Stimulated activated CD4-positive, alpha-beta T cell treated with anti-CD3 and anti-CD28 coated beads, Interleukin-2, amount 100 ng/mL, for 48 hours (primary cell): ENCODE measurements at regions not wholly inside any gene's neighbourhood (a gene's known extent, or its start where the extent isn't known, plus 50 kb on each side); places are given as distances from the start of the nearest gene placed in this dataset.

Experiments
- DNase-seq, 2 donors: peaks; one replicate each; pipeline ENCODE4 v3.0.0-alpha.2; 2020

DNA sequence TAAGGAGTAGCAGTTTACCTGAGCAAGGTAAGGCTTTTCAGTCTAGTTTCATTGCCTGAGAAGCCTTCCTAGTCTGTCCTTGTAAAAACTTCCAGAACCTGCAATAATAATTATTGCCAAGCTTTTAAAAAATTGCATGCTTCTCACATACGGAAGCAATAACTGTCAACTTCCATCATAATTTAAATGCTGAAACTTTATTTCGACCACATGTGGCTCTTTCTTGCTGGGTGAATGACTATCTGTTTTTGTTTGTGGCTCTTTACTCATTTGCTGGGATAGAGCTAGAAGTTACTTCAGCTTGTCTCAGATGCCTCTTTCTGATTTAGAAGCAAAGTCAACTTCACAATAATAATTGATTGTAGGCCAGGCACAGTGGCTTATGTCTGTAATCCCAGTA, 95.9 kb upstream of the COL21A1 start:
- no peak for DNase-seq

DNA sequence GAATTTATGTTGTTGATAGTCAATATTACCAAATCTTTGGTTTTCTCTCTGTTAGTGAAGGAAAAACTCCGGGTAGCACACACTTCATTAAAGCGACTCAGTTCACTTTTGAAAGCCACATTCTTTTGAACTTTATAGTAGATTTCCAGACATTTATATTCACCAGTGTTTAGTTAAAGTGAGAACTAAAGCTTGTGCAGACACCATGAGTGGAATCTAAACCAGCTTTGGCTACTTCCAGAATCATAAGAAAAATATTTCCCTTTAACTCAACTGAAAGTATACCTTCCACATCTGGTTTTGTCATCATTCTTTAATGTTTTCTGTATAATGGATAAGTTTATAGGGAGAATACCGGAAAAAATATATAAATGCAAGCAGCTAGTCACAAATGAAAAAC, 92.1 kb upstream of the COL21A1 start:
- no peak for DNase-seq

DNA sequence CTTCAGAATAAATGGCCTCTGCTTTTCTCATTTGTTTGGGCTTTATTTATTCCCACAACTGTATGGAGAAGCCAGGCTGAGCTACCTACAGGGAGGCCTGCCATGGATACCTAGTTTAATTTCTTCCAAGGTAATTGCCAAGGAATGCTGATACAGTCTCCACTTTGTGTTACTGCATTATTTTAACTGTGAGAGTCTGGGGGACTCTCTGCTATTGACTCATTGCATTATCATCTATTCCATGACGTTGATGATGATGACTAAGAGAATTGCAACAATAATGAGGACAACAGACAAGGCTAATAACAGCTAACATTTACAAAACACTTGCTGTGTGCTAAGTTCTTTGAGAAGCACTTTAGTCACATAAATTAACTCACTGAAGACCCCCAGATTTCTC, 88.3 kb upstream of the COL21A1 start:
- no peak for DNase-seq

DNA sequence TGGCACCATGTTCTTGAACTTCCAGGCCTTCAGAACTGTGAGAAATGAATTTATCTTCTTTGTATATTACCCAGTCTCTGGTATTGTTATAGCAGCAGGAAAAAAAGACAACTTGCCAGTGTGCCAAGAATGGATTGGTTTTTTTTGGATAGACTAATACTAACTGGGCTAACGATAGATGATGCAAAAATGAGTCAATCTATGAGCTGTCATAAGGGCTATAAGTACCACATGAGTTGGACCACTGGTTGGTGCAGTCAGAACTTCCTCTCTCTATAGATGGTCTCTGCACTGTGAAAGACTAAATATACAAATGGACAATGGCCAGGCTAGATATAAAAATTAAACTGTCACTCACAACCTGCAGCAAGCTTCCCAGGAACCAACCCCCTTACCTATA, 87.6 kb upstream of the COL21A1 start:
- DNase-seq = no peak

DNA sequence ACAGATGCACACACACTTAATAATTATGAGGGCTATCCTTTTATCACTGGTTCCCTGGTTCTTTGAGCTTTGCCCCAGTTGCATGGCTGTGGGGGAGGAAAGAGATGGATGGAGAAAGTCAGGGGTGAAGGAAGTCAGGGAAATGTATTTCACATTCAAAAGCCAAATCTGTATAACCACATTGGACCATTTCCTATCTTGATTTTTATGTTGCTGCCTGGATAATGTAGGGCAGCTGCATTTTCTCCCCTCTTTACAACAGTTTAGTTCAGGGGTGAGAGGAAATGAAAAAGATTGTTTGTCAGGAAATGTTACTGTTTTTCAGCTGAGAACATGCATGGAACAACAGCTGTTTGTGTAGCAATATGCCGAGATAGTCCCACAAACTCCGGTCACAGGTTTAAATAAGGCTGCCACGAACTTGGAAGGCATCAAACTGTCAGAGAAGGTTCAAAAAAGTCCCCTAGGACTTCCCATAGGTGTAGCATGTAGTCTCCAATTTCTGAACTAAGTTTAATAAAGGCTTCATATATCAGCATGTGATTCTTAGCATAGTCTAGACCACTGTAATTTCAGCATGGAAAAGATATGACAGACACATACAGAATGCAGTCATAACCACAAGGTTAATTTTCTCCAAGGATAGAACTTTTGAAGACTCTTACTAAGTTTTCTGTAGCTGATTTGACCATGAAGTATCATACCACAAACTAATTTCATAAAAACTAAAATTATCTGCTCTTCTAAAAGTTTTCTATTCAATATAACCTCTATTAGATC, 82.1 kb upstream of the COL21A1 start:
- DNase-seq = no peak

DNA sequence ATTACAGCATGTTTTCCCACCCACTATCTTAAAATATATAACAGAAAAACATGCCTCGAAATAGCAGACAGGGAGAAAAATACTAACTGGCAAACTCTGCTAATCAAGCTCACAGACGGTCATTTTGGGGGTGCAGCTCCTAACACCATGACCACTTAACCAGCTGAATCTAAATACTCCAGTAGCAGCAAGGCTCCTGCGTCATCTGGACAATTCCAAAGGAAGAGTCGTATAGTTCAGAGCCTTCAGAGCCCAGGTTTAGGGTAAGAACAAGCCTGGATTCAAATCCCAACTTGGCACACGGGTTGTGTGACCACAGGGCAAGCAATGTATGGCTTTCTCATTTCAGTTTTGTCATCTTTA, 81.3 kb upstream of the COL21A1 start:
- no peak for DNase-seq

DNA sequence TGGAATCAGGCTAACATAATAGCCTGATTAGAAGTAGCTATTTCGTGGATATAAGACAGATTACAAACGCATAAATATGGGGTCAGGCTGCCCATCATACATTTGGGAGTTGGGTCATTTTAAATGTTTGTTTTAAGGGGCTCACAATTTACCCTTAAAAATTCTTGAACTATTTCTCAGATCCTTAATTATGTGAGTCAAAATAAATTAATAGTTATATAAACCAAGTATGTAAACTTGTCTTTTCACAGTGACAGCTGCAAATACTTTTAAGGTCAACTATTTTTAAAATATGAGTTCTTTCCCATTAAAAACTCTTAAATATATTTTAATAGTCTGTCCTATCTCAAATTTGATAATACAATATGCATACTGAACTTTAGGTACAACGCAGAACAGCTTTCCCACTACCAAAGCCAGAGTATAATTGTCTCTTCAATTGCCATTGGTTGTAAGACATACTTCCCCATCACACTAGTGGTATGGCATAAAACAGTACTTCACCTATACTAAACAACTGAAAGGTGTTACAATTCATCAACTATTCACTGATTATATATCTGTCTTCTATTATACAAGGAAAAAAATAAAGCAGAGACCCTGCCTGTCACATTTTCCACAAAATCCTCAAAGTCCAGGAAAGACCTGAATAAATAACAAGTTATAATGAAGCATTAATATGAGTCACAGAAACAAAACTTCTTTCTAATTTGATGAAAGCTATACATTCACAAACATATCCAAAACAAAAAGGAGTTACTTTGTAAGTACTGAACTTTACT, 80.8 kb upstream of the COL21A1 start:
- no peak for DNase-seq

DNA sequence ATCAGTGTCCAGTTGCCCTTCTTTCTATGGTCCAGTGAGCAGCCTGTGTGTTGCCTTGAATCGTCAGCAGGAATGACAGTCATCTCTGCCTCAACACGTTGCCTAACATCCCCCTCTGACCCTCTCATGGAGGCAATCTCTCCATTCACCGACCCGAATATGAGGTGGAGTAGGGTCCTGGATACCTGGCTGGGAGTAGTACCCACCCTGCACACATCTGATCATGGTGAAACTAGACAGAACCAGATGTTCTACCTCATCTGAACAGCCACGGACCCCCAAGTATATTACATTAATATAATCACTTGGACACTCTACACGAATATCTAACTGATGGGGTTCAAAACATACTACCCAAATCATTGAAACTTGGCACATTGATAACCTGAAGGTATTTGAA, 77.0 kb upstream of the COL21A1 start:
- DNase-seq = no peak

DNA sequence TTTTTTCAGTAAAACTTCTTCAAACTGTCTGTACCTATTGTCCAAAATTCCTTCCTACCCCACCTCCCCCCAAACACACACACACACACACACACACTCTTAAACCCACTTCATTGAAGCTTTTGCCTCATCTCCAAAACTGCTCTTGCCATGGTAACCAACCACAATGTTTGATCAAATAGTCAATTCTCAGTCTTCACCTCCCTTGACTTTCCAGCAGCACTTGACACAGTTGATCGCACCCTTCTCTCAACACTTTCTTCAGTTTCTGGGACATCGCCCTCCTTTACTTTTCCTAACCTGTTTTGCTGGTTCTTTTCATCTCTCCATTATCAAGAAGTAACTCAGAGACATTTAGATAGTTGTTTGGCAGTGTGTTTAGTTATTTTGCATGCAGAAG, 71.5 kb upstream of the COL21A1 start:
- DNase-seq = no peak

DNA sequence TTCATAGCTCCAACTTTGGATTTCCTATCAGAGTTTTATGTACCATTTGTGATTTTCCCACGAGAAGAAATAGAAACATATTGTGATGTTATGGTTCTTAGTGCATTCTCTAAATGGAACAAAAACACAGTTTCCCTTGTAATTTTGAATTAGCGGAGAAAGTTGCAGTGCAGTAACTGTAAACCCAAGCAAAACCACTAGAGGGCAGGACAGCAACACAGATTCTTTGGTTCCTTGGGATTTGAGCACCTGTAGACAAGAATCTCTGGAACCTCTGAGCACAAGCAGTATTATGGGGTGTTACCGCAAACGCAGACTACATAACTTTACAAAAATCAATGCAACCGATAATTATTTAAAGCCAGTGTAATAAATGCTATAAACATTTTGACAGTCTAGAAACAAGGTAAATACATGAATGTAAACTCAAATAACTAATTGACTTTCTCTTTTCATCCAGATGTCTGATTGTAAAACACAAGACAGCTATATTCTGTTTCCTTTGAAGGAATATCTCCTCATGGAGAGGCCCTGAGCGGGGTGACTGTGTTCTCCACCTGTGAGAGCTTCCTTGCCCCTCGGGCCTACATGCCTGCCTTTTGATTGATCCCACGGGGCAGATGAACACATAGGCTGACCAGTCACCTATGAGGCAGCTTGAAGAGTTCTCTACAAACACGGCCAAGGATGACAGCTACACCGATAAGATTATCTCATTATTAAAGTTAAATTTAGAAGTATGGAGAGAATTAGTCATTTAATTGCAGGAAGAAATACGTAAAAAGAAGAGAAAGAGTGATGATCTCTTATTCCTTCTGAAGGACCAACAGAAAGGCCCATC, 67.5 kb upstream of the COL21A1 start:
- DNase-seq = peak; percentile 3 to 10

DNA sequence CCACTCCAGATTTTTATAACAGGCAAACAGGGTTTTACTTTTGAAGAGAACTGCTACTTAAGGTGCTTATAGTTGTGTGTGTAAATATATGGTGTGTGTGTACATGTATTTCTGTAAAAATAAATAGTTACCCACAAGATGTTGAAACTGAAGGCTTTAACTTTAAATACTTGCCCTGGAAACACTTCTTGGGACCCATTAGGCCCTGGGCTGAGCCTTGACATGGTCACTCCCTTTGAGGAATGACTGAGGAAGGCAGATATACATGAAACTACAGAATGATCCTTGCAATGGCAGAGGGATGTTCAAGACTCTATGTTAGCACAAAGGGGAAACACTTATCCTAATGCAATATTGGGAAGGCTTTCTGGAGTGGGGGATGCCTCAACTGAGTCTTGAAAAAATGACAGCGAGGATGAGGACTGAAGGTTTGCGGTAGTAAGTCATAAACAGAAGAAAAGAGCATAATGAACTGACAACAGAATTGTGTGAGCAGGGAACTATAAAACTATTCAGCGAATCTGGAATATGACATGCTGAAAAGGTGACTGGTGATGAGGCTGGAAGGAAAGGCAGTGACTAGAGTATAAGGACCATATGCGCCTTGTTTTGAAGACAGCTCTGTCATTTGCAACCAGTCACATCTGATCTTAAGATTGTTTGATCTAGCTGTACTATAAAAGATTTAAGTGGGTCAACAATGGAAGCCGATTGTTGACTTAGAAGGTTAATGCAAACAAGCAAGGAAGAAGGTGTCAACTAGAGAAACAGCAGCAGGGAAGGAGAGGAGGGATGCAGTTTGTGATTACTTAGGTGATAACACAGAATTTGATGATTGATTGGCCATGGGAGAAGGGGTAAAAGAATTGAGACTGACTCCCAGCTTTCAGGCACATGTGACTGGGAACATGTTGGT, 64.4 kb upstream of the COL21A1 start:
- DNase-seq = no peak

DNA sequence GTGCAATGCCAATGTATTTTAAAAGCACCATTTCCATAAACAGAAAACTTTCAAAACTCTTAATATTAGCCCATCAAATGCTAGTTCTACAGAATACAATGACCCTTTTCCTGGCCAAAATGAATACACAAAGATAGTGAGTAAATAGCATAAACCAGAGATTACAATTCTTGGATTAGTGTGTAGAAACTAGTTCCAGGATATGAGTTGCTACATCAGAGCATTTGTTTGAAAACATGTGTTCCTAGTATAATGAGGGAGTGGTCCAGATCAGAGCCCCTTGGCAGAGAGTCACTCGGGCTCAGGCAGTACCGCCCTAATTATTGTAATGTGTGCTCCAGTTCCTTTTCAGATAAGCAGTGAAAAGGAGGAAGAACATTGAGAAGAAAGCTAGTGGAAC, 63.7 kb upstream of the COL21A1 start:
- no peak for DNase-seq

DNA sequence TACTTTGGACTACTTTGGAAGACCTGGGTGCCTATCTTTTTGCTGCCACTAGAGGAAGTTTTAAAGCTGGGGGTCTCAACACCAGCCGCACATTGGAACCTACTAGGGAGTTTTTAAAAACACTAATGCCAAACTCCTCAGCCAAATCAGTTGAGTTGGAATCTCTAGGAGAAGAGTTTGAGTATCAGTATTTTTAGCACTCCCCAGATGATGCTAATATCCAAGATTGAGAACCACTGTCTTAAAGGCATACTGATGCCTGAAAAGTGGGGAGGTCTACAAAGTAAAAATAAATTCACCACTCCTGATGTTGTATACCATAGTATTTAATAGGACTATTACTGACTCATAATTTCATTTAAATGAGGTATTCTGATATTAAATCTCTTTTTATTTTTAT, 62.9 kb upstream of the COL21A1 start:
- no peak for DNase-seq

DNA sequence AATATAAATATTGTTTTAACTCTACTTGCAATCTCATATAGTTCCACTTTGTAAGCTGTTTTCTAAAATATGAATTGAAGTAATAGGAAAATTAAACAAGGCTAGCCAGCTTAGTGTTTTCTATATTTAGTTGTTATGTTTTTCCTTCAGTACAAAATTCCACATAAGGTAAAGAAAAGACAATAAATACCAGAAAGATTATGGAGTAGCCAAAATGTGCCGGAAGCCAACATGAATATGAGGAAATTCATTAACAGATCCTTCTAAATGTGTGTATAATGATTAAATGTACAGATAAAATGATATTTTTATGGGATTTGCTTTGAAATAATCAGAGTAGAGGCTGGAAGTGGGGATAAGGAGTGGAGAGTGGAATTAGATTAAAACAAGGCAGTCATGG, 52.5 kb upstream of the COL21A1 start:
- DNase-seq = no peak

DNA sequence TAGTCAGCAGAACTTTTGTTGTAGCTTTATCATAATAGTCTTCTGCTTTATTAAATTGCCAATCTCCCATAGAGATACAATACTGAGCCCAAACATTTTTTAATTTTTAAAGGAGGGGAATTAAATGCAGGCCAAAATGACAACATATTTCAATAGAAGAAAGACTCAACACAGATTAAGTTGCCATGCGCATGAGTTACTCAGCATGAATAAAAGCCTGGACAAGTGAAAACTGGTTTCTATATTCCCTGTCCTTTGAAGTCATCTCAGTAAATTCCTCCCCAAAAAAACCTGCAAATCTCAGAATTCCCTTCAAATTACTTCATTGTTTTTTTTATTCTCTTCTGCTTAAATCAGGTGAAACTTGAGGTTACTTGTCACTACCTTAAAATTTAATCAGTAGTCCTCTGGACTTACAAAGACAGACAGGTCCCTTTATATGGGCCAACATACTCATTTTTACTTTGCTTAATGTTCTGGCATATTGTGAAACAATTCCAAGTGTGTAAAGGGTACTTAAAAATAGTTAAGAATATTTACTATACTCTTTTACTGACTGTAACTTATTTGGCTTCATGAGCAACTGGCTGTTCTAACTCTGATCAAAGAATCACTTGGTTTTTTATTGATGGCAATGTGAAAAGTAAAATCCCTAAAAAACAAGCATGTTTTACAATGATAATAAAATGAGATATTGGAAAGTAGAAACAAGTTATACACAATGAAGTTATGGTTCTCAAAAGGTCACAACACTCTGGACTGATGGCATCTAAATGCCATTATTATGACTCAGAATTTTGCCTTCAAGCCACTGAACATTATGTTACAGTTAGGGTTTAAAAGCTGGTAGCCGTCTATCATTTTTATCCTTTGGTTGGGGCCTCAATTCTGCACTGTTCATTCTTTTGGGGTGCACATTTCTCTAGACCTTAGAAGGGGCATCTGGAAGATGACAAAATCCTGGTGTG, 49.9 kb upstream of the COL21A1 start:
- no peak for DNase-seq
